DMS153 (cell line): ENCODE measurements at regions not wholly inside any gene's neighbourhood (a gene's known extent, or its start where the extent isn't known, plus 50 kb on each side); places are given as distances from the start of the nearest gene placed in this dataset.

ENCODE experiments used
- DNase-seq: peaks from one replicate; lab custom pipeline; 2025; lab: John Stamatoyannopoulos, UW

DNA sequence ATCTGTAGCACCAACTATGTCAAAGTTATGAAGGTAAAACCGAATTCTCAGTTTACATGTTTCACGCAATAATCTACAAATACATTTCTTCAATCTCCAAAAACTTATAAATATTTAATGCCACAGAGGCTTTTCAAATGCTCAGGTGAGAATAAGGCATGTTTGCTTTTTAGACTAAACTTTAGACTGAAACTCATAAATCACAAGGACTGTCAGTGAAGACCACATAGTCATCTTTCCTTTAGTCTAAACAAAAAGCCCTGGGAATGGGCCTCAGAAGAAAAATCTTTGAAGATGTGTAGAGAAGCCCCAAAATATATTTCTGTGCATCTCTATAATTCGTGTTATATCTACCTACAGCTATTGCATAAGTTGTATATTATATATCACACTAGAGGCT, 54.5 kb upstream of the DCTD start:
- no peak for DNase-seq

DNA sequence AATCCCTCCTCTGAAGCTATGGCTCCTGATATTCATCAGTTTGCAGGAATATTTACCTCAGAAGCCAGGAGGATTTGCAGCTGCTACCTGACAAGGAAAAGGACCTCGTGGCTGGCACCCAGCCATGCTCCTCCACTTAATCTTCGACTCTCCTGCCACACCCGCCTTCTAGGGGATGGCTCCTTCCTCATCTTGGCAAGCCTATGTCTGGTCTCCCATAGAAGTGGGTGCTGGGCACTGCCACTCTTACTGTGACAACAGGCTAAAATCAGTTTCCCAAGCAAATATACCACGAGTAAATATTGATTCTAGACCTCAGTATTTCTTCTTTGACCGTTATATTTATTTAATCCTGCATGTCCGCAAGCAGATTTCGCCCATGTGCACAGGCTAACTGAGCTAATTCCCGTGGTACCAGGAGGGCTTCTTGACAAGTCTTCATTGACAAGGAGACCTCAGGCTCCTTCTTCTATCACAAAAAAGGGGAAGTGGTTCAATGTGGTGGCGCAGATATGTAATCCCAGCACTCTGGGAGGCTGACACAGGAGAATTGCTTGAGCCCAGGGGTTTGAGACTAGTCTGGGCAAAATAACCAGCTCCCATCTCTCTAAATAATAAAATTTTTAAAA, 52.6 kb upstream of the DCTD start:
- peak; percentile 12 for DNase-seq

DNA sequence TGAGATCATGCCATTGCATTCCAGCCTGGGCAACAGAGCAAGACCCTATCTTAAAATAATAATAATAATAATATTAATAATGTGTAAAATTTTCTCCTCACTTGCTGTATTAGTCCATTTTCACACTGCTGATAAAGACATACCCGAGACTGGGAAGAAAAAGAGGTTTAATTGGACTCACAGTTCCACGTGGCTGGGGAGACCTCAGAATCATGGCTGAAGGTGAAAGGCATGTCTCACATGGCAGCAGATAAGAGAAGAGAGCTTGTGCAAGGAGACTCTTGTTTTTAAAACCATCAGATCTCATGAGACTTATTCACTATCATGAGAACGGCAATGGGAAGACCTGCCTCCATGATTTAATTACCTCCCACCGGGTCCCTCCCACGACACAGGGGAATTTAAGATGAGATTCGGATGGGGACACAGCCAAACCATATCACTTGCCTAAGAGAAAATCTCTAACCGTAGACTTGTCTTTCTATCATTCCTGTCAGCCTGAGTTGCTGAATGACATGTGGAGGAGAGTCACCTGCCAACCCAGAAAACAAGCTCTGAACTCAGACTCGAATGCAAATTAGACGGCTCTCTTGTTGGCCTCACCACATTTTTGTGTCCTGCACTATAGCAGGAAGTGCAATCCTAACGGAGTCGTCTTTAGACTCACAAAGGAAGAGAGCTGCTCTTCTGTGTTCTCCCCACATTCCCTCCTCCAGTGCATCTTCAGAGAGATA, 51.9 kb upstream of the DCTD start:
- peak; percentile 7 for DNase-seq

DNA sequence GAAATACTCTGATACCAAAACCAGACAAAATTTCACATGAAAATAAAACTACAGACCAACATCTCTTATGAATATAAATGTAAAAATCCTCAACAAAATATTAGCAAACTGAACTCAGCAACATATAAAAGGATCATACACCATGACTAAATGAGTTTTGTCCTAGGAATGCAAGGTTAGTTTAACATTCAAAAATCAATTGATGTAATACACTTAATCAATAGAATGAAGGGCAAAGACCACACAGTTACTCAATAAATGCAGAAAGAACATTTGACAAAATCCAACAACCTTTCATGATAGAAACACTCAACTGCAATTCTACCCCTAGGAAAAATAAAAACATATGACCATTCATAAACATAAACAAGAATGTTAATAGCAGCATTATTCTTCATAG, 50.2 kb upstream of the DCTD start:
- no peak for DNase-seq
